LNCAP (cell line): ENCODE measurements at regions not wholly inside any gene's neighbourhood (a gene's known extent, or its start where the extent isn't known, plus 50 kb on each side); places are given as distances from the start of the nearest gene placed in this dataset.

Experiments used
- CTCF ChIP-seq: fragments of 450-650 bp; IDR thresholded peaks from 2 replicates; pipeline ENCODE4 v1.5.1; 2017; ENCODE audit warnings: mild to moderate bottlenecking

GRCh38 chr21:32947736-32948135, 78.0 kb upstream of the OLIG2 start:
- TF ChIP-seq CTCF, result no peak

GRCh38 chr21:32949701-32950100, 76.0 kb upstream of the OLIG2 start:
- TF ChIP-seq CTCF, result no peak

- TF ChIP-seq CTCF, result no peak
Observed at GRCh38 chr21:32951041-32951440, 74.7 kb upstream of the OLIG2 start.

GRCh38 chr21:32954353-32954752, 71.4 kb upstream of the OLIG2 start:
- TF ChIP-seq CTCF, result no peak

GRCh38 chr21:32955311-32956060, 70.2 kb upstream of the OLIG2 start:
- no peak for TF ChIP-seq CTCF

- no peak for TF ChIP-seq CTCF
Observed at GRCh38 chr21:32956061-32956656, 69.6 kb upstream of the OLIG2 start.

- TF ChIP-seq CTCF, result no peak
Observed at GRCh38 chr21:32957545-32957944, 68.2 kb upstream of the OLIG2 start.
